HS-27A (cell line): ENCODE measurements at regions not wholly inside any gene's neighbourhood (a gene's known extent, or its start where the extent isn't known, plus 50 kb on each side); places are given as distances from the start of the nearest gene placed in this dataset.

Source experiments
- DNase-seq: peaks from one replicate; pipeline ENCODE4 v3.0.0-alpha.2; 2012; ENCODE audit warnings: low read depth, missing footprints

GRCh38 chr1:38256072-38256471 is 209.5 kb upstream of the POU3F1 start:
- DNase-seq = no peak

GRCh38 chr1:38253314-38253713 is 206.7 kb upstream of the POU3F1 start:
- DNase-seq = no peak

GRCh38 chr1:38250356-38250755 is 203.8 kb upstream of the POU3F1 start:
- DNase-seq = no peak

GRCh38 chr1:38249001-38249400 is 202.4 kb upstream of the POU3F1 start:
- DNase-seq = no peak

- DNase-seq = no peak
Measured at GRCh38 chr1:38246955-38247952, 200.7 kb upstream of the POU3F1 start.

GRCh38 chr1:38244218-38244845 is 197.7 kb upstream of the POU3F1 start:
- DNase-seq = no peak

- DNase-seq = no peak
Measured at GRCh38 chr1:38243106-38243505, 196.5 kb upstream of the POU3F1 start.

- no peak for DNase-seq
Measured at GRCh38 chr1:38242506-38242905, 195.9 kb upstream of the POU3F1 start.

- no peak for DNase-seq
Measured at GRCh38 chr1:38241594-38242334, 195.2 kb upstream of the POU3F1 start.

GRCh38 chr1:38240618-38241017 is 194.0 kb upstream of the POU3F1 start:
- no peak for DNase-seq

- no peak for DNase-seq
Measured at GRCh38 chr1:38239258-38239835, 192.8 kb upstream of the POU3F1 start.

- DNase-seq = no peak
Measured at GRCh38 chr1:38238294-38238693, 191.7 kb upstream of the POU3F1 start.

GRCh38 chr1:38235705-38236104 is 189.1 kb upstream of the POU3F1 start:
- DNase-seq = peak; percentile 50

- DNase-seq = no peak
Measured at GRCh38 chr1:38231941-38232340, 185.3 kb upstream of the POU3F1 start.

GRCh38 chr1:38228718-38229117 is 182.1 kb upstream of the POU3F1 start:
- DNase-seq = no peak

GRCh38 chr1:38225745-38226144 is 179.2 kb upstream of the POU3F1 start:
- DNase-seq = no peak

- DNase-seq = no peak
Measured at GRCh38 chr1:38223391-38223790, 176.8 kb upstream of the POU3F1 start.

- peak; percentile 11 for DNase-seq
Measured at GRCh38 chr1:38222891-38223290, 176.3 kb upstream of the POU3F1 start.

GRCh38 chr1:38221006-38221649 is 174.5 kb upstream of the POU3F1 start:
- DNase-seq = peak; percentile 85

GRCh38 chr1:38217316-38217715 is 170.7 kb upstream of the POU3F1 start:
- no peak for DNase-seq

GRCh38 chr1:38213646-38214434 is 167.2 kb upstream of the POU3F1 start:
- no peak for DNase-seq
